ENCODE measurements at regions not wholly inside any gene's neighbourhood (a gene's known extent, or its start where the extent isn't known, plus 50 kb on each side); places are given as distances from the start of the nearest gene placed in this dataset.

- no peak for TF ChIP-seq CTCF (conservative IDR thresholded peaks at IDR 0.05; ENCODE audit: low read length)
- TF ChIP-seq EZH2phosphoT487 (IDR thresholded peaks at IDR 0.05; ENCODE audit: borderline replicate concordance, low read depth, low read length): no peak
These were observed 133.8 kb upstream of the RARB start for GRCh38 chr3:25294169-25294805.

All from OCI-LY7 (cell line).